Natural killer cell (primary cell): ENCODE measurements at regions not wholly inside any gene's neighbourhood (a gene's known extent, or its start where the extent isn't known, plus 50 kb on each side); places are given as distances from the start of the nearest gene placed in this dataset.

Experiments used
- ATAC-seq, 3 donors: fragments of 150-1000 bp in 2 of 3; fragments of 200-7000 bp in 1 of 3; cut with Tn5 transposase; 1 replicate in 1 of 3; 2 replicates in 2 of 3; pipeline ENCODE4 v1.10.0; 2021; ENCODE audit warnings: mild to moderate bottlenecking in 2 of 3, moderate library complexity in 2 of 3
- DNase-seq, 2 donors: peaks; one replicate each; pipeline versions ENCODE4 v3.0.0 to v3.0.0-alpha.2; 2013 to 2021; ENCODE audit warnings: mixed read lengths in 1 of 2
- H3K27ac ChIP-seq: one replicate; pipeline ENCODE4 v1.5.1; 2013; ENCODE audit warnings: mild to moderate bottlenecking, low read length
- H3K27me3 ChIP-seq: one replicate; pipeline ENCODE4 v1.6.1; 2013; ENCODE audit warnings: low read length; ENCODE audit not compliant: control insufficient read depth, insufficient read depth
- H3K36me3 ChIP-seq: one replicate; pipeline ENCODE4 v1.6.1; 2013; ENCODE audit warnings: low read length; ENCODE audit not compliant: control insufficient read depth, insufficient read depth
- H3K4me1 ChIP-seq: one replicate; pipeline ENCODE4 v1.6.1; 2013; ENCODE audit warnings: low read length; ENCODE audit not compliant: control insufficient read depth, insufficient read depth
- H3K4me3 ChIP-seq: one replicate; pipeline ENCODE4 v1.5.1; 2013; ENCODE audit warnings: low read length
- H3K9me3 ChIP-seq: one replicate; pipeline ENCODE4 v1.6.1; 2013; ENCODE audit warnings: low read length; ENCODE audit not compliant: control insufficient read depth, insufficient read depth
- H3K27ac Mint-ChIP-seq, 2 donors: one replicate each; pipeline ENCODE4 v1.8.0; 2022; ENCODE audit warnings: mild to moderate bottlenecking in 2 of 2, mixed read lengths in 2 of 2, moderate library complexity in 1 of 2
- H3K27me3 Mint-ChIP-seq, 2 donors: one replicate each; pipeline ENCODE4 v1.8.0; 2022; ENCODE audit warnings: low read depth in 2 of 2, mixed read lengths in 2 of 2
- H3K36me3 Mint-ChIP-seq: one replicate; pipeline ENCODE4 v1.8.0; 2022; ENCODE audit warnings: mixed read lengths
- H3K4me1 Mint-ChIP-seq, 2 donors: one replicate each; pipeline ENCODE4 v1.8.0; 2022; ENCODE audit warnings: mixed read lengths in 2 of 2
- H3K4me3 Mint-ChIP-seq: one replicate; pipeline ENCODE4 v1.8.0; 2022; ENCODE audit warnings: mild to moderate bottlenecking, moderate library complexity, mixed read lengths
- H3K9me3 Mint-ChIP-seq, 2 donors: one replicate each; pipeline ENCODE4 v1.8.0; 2022; ENCODE audit warnings: mixed read lengths in 2 of 2
- CTCF ChIP-seq: fragments of 200-600 bp; IDR thresholded peaks from one replicate; pipeline ENCODE4 v1.8.0; 2022; ENCODE audit warnings: antibody characterized with exemption
- WGBS: methylation state at CpG from one replicate; pipeline ENCODE4 v1.1.7; 2013; ENCODE audit warnings: missing lambda C conversion rate; ENCODE audit not compliant: insufficient coverage; 5-methylcytosine and 5-hydroxymethylcytosine counted together
- intact Hi-C: fragments of 100-400 bp; cut with micrococcal nuclease; formaldehyde crosslinking; loops from one replicate; pipeline ENCODE4 v1.14.2; 2022

GRCh38 chr3:14283813-14284438 is 105.3 kb downstream of the LSM3 start:
- no peak for TF ChIP-seq CTCF
- Histone ChIP-seq H3K4me1 (no peaks in the 10 kb centered on the region), H3K27ac (no peak overlapping the region), H3K27me3 (no peaks in the 10 kb centered on the region), H3K36me3 (no peaks in the 10 kb centered on the region), H3K9me3 (no peaks in the 10 kb centered on the region), H3K4me3 (no peak overlapping the region)
- ATAC-seq, result no peak
- Mint-ChIP-seq H3K4me3 (no peak overlapping the region), H3K36me3 (no peaks in the 10 kb centered on the region), H3K27me3 (peaks cover 0 to 6% of the 10 kb centered on the region in 2 donors), H3K27ac (no peak overlapping the region), H3K4me1 (no peaks in the 10 kb centered on the region), H3K9me3 (no peaks in the 10 kb centered on the region)
- intact Hi-C loops, result no loop called here
- no peak for DNase-seq
- WGBS, result 85% methylated on average over 4 of the region's 4 CpGs

GRCh38 chr3:14284694-14285547 is 106.3 kb downstream of the LSM3 start:
- Histone ChIP-seq H3K27me3 (no peaks in the 10 kb centered on the region), H3K36me3 (no peaks in the 10 kb centered on the region), H3K4me1 (no peaks in the 10 kb centered on the region), H3K9me3 (no peaks in the 10 kb centered on the region), H3K27ac (no peak overlapping the region), H3K4me3 (no peak overlapping the region)
- peaks cover 0 to 6% of the 10 kb centered on the region in 2 donors for H3K27me3 Mint-ChIP-seq
- no peak for TF ChIP-seq CTCF
- no peaks in the 10 kb centered on the region for H3K36me3 Mint-ChIP-seq
- intact Hi-C loops, result no loop called here
- no peak for ATAC-seq
- H3K27ac Mint-ChIP-seq, result no peak overlapping the region
- DNase-seq, result no peak
- no peaks in the 10 kb centered on the region for H3K4me1 Mint-ChIP-seq
- 82% methylated on average over 15 of the region's 15 CpGs for whole genome bisulfite sequencing
- H3K4me3 Mint-ChIP-seq, result no peak overlapping the region
- no peaks in the 10 kb centered on the region for H3K9me3 Mint-ChIP-seq

GRCh38 chr3:14285548-14285925 is 106.9 kb downstream of the LSM3 start:
- intact Hi-C loops, result no loop called here
- no peaks in the 10 kb centered on the region for H3K36me3 Mint-ChIP-seq
- DNase-seq (no peak), ATAC-seq (no peak)
- no peak overlapping the region for H3K4me3 Mint-ChIP-seq
- Histone ChIP-seq H3K4me3 (no peak overlapping the region), H3K9me3 (no peaks in the 10 kb centered on the region), H3K27me3 (no peaks in the 10 kb centered on the region), H3K4me1 (no peaks in the 10 kb centered on the region), H3K27ac (no peak overlapping the region), H3K36me3 (no peaks in the 10 kb centered on the region)
- H3K27ac Mint-ChIP-seq, result no peak overlapping the region
- 69% methylated on average over 4 of the region's 4 CpGs for WGBS
- no peaks in the 10 kb centered on the region for H3K4me1 Mint-ChIP-seq
- no peak for TF ChIP-seq CTCF
- no peaks in the 10 kb centered on the region for H3K9me3 Mint-ChIP-seq
- H3K27me3 Mint-ChIP-seq, result peaks cover 0 to 9% of the 10 kb centered on the region in 2 donors
